ENCODE measurements at regions not wholly inside any gene's neighbourhood (a gene's known extent, or its start where the extent isn't known, plus 50 kb on each side); places are given as distances from the start of the nearest gene placed in this dataset.

- H3K27me3 Mint-ChIP-seq: peaks cover 47% of the 10 kb centered on the region
Measured at GRCh38 chr17:6218333-6218732, 148.2 kb downstream of the WSCD1 start.

GRCh38 chr17:6215071-6216035 lies 145.2 kb downstream of the WSCD1 start:
- Mint-ChIP-seq H3K4me3 (no peak overlapping the region), H3K27me3 (peaks cover 34% of the 10 kb centered on the region), H3K4me1 (ENCODE audit: low read depth) (no peaks in the 10 kb centered on the region), H3K27ac (no peak overlapping the region), H3K36me3 (no peaks in the 10 kb centered on the region), H3K9me3 (no peaks in the 10 kb centered on the region)
- DNase-seq: no peak
- ChIA-PET CTCF (no interaction called here), POLR2A (no interaction called here)
- intact Hi-C loops (cut with micrococcal nuclease): no loop called here

More at GRCh38 chr17:6218333-6218732, 148.2 kb downstream of the WSCD1 start:
- Mint-ChIP-seq H3K36me3 (peaks cover 3% of the 10 kb centered on the region), H3K9me3 (peaks cover 12% of the 10 kb centered on the region), H3K4me1 (ENCODE audit: low read depth) (peaks cover 5% of the 10 kb centered on the region), H3K27ac (no peak overlapping the region), H3K4me3 (no peak overlapping the region)
- DNase-seq: no peak
- CTCF ChIA-PET: no interaction called here
- POLR2A ChIA-PET: no interaction called here
- intact Hi-C loops (cut with micrococcal nuclease): no loop called here

DNA sequence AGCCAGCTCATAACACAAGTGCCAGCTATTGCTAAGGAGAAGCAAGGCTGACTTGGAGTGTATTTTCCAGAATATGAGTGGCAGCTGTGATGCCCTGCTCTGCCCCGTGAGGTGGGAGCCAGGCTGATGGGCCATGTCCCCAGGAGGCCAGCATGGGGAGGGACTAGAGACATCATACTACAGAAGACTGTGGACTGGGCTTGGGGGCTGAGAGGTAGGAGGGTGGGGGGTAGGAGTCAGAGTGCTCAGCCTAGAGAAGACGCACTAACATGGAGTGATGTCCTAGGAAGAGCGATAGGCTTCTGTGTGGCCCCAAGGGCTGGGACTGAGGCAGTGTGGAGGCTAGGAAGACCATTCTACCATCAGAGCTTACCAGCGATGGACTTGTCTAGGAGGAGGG lies 143.7 kb downstream of the WSCD1 start:
- intact Hi-C loops (cut with micrococcal nuclease): no loop called here
- ChIA-PET POLR2A (no interaction called here), CTCF (no interaction called here)
- no peak for DNase-seq
- Mint-ChIP-seq H3K4me3 (no peak overlapping the region), H3K27me3 (peaks cover 35% of the 10 kb centered on the region), H3K36me3 (no peaks in the 10 kb centered on the region), H3K4me1 (ENCODE audit: low read depth) (no peaks in the 10 kb centered on the region), H3K9me3 (no peaks in the 10 kb centered on the region), H3K27ac (no peak overlapping the region)

DNA sequence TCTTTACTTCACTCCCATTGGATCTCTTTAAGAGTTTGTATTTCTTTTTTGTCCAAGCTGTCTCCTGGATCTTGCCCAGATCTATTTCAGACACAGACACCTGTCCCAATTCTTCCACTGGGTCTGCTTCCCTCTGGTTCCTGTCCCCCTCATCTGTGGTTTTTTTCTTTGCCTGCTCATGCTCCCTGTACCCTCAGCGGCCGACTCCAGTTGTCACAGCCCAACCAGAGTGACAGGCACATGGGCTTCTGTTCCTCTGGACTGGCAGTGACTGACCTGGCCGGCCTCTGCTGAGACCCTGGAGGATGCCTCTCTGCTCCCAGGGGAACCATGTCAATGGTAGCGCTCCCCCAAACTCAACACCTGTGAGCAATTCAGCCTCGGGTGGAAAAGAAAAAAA lies 142.6 kb downstream of the WSCD1 start:
- Mint-ChIP-seq H3K36me3 (no peaks in the 10 kb centered on the region), H3K27ac (no peak overlapping the region), H3K4me1 (ENCODE audit: low read depth) (no peaks in the 10 kb centered on the region), H3K27me3 (peaks cover 28% of the 10 kb centered on the region), H3K9me3 (no peaks in the 10 kb centered on the region), H3K4me3 (no peak overlapping the region)
- intact Hi-C loops (cut with micrococcal nuclease): no loop called here
- no peak for DNase-seq
- ChIA-PET CTCF (no interaction called here), POLR2A (no interaction called here)

DNA sequence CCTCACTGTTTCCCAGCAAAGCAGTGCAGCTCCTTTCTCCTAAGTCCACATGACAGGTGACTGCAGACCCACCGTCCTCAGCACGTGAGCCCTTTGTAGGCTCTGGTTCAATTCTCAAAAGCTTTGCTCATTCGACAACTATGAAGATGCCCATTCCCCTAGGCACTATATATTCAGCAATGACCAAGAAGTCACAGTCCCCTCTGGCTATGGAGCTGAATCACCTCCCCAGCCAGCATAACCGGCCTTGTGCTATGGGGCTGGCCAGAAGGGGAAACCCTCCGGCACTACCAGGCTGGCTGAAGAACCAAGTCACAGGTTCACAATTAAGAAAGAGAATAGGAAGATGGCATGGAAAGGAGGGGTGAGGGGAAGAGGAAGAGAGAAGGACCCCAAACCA lies 139.7 kb downstream of the WSCD1 start:
- POLR2A ChIA-PET: no interaction called here
- intact Hi-C loops (cut with micrococcal nuclease): no loop called here
- CTCF ChIA-PET: no interaction called here
- H3K27ac Mint-ChIP-seq: no peak overlapping the region
- no peak overlapping the region for H3K4me3 Mint-ChIP-seq
- no peak for DNase-seq
- H3K4me1 Mint-ChIP-seq (ENCODE audit: low read depth): no peaks in the 10 kb centered on the region
- H3K27me3 Mint-ChIP-seq: peaks cover 25% of the 10 kb centered on the region
- H3K36me3 Mint-ChIP-seq: no peaks in the 10 kb centered on the region
- H3K9me3 Mint-ChIP-seq: no peaks in the 10 kb centered on the region

DNA sequence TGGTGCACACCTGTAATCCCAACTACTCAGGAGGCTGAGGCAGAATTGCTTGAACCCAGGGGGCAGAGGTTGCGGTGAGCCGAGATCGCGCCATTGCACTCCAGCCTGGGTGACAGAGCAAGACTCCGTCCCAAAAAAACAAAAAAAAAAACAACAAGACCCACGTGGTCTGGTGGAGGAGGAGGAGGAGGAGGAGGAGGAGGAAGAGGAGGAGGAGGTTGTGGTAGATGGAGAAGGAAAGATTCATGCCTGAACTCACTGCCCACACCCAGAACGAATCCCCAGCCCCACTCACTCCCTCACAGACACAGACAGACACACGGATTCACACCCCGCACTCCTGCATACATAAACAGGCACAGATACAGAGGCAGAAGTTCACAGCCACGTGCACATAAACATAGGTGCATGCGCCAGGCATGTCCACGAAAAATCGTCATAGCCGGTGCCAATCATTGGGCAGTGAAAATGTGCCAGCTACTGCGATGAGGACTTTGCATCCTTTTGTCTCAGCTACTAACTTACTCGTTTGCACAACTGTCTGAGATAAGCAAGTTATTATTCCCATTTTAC lies 138.5 kb downstream of the WSCD1 start:
- ChIA-PET CTCF (no interaction called here), POLR2A (no interaction called here)
- intact Hi-C loops (cut with micrococcal nuclease): no loop called here
- Mint-ChIP-seq H3K4me1 (ENCODE audit: low read depth) (no peaks in the 10 kb centered on the region), H3K27ac (no peak overlapping the region), H3K9me3 (no peaks in the 10 kb centered on the region), H3K4me3 (no peak overlapping the region), H3K27me3 (peaks cover 27% of the 10 kb centered on the region), H3K36me3 (no peaks in the 10 kb centered on the region)
- no peak for DNase-seq

GRCh38 chr17:6205525-6205924 lies 135.3 kb downstream of the WSCD1 start:
- Mint-ChIP-seq H3K4me1 (ENCODE audit: low read depth) (no peaks in the 10 kb centered on the region), H3K36me3 (no peaks in the 10 kb centered on the region), H3K27me3 (peaks cover 42% of the 10 kb centered on the region), H3K9me3 (no peaks in the 10 kb centered on the region), H3K4me3 (no peak overlapping the region), H3K27ac (no peak overlapping the region)
- intact Hi-C loops (cut with micrococcal nuclease): no loop called here
- ChIA-PET POLR2A (interaction anchor here (0.6 kb wide), 1 partner anchor 82 kb away, joined by 3 read pairs; no protein-coding TSS in a partner anchor), CTCF (no interaction called here)
- DNase-seq: no peak

- H3K4me1 Mint-ChIP-seq (ENCODE audit: low read depth): no peaks in the 10 kb centered on the region
Measured at GRCh38 chr17:6205033-6205432, 134.9 kb downstream of the WSCD1 start.

DNA sequence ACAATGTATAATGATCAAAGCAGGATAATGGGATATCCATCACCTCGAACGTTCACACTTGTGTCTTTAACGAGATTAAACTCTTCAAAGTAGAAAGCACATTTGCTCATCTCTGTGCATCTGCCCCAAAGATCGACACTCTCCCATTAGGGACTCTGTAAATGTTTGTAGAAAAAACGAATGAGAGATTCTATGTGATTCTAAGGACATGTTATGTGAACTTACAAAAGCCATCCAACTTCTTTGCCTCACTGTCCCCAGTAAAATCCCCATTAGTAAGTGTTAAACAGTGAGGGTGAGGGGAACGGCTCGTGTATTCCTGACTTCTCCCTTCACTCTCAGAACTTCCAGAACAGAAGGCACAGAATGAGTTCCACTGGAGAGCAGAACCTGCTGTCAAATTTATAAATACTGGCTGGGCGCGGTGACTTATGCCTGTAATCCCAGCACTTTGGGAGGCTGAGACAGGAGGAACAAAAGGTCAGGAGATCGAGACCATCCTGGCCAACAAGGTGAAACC lies 134.1 kb downstream of the WSCD1 start:
- Mint-ChIP-seq H3K4me1 (ENCODE audit: low read depth) (no peaks in the 10 kb centered on the region), H3K4me3 (no peak overlapping the region), H3K9me3 (no peaks in the 10 kb centered on the region), H3K27ac (no peak overlapping the region), H3K27me3 (peaks cover 36% of the 10 kb centered on the region), H3K36me3 (no peaks in the 10 kb centered on the region)
- POLR2A ChIA-PET: no interaction called here
- CTCF ChIA-PET: no interaction called here
- DNase-seq: no peak
- intact Hi-C loops (cut with micrococcal nuclease): no loop called here

More at GRCh38 chr17:6205033-6205432, 134.9 kb downstream of the WSCD1 start:
- H3K36me3 Mint-ChIP-seq: no peaks in the 10 kb centered on the region
- ChIA-PET POLR2A (no interaction called here), CTCF (no interaction called here)
- intact Hi-C loops (cut with micrococcal nuclease): no loop called here
- no peak overlapping the region for H3K4me3 Mint-ChIP-seq
- no peaks in the 10 kb centered on the region for H3K9me3 Mint-ChIP-seq
- no peak overlapping the region for H3K27ac Mint-ChIP-seq
- H3K27me3 Mint-ChIP-seq: peaks cover 40% of the 10 kb centered on the region
- no peak for DNase-seq

DNA sequence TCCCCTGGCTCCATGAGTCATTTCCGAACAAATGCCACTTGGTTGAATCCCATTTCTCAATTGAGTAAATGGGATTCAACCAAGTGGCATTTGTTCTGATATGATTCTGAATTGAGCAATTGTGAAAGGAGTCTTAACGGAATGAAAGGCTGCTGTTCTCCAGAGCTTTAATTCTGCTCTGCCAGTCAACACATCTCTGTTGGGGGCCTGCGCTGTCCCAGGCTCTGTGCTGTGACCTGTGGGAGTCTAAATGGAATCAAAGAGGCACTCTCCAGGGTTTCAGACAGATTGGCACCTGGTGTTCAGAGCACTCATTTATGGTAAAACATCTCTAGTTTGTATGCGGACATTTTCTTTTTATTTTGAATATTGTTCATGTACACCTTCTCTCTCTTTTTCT lies 126.2 kb downstream of the WSCD1 start:
- intact Hi-C loops (cut with micrococcal nuclease): no loop called here
- Mint-ChIP-seq H3K4me3 (no peak overlapping the region), H3K27ac (no peak overlapping the region), H3K36me3 (no peaks in the 10 kb centered on the region), H3K9me3 (no peaks in the 10 kb centered on the region), H3K27me3 (peaks cover 9% of the 10 kb centered on the region), H3K4me1 (ENCODE audit: low read depth) (no peaks in the 10 kb centered on the region)
- CTCF ChIA-PET: no interaction called here
- no peak for DNase-seq
- POLR2A ChIA-PET: no interaction called here

GRCh38 chr17:6195123-6195522 lies 124.9 kb downstream of the WSCD1 start:
- CTCF ChIA-PET: no interaction called here
- POLR2A ChIA-PET: no interaction called here
- Mint-ChIP-seq H3K4me1 (ENCODE audit: low read depth) (no peaks in the 10 kb centered on the region), H3K27ac (no peak overlapping the region), H3K4me3 (no peak overlapping the region), H3K36me3 (no peaks in the 10 kb centered on the region), H3K27me3 (peaks cover 9% of the 10 kb centered on the region), H3K9me3 (no peaks in the 10 kb centered on the region)
- no peak for DNase-seq
- intact Hi-C loops (cut with micrococcal nuclease): no loop called here

DNA sequence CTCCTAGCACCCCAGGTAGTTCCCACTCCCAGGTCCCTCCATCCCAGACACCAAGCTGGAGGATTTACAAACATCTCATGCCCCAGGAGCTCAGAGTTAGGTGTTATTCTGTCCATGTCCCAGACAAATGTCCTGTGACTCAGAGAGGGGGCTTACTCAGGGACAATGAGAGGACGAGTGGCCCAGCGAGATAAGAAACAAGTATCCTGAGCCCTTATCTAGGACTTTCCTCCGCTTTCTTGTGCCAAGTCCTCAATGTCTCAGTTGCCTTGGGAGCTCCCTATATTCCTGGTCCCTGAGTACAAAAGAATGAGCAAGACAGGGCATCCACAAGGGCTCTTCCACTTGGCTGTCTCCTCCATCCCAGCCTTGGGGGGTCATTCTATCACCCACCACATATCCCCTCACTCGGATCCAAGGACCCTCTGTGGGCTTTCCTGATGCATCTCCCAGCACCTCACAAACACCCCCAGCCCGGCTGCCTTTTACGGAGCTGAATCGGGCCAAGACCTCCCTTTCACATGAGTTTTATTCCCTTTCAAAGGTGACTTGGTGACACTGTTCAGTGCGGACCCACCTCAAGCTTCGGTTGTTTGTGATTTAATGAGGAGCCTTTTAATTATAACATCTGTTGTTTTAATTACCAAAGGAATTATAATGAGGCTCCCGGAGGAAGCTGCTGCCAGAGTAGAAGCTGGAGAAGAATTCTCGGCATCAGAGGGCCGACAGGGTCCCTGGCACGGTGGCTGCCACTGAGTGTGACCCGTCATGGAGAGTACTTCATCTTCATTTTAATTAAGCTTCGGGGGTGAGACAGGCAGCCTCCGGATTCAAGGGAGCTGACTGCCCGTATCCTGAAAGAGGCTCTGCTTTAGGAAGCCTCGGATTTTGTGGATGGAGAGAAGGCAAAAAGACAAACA lies 121.5 kb downstream of the WSCD1 start:
- Mint-ChIP-seq H3K9me3 (no peaks in the 10 kb centered on the region), H3K27me3 (peaks cover 9% of the 10 kb centered on the region), H3K36me3 (no peaks in the 10 kb centered on the region), H3K4me3 (no peak overlapping the region), H3K27ac (no peak overlapping the region), H3K4me1 (ENCODE audit: low read depth) (no peaks in the 10 kb centered on the region)
- no peak for DNase-seq
- intact Hi-C loops (cut with micrococcal nuclease): no loop called here
- ChIA-PET POLR2A (no interaction called here), CTCF (no interaction called here)

All from activated CD4-positive, alpha-beta memory T cell treated with anti-CD3 and anti-CD28 coated beads for 36 hours (primary cell).